TTC549 (cell line): ENCODE measurements at regions not wholly inside any gene's neighbourhood (a gene's known extent, or its start where the extent isn't known, plus 50 kb on each side); places are given as distances from the start of the nearest gene placed in this dataset.
"Not testable (repeated sequence)": the region's sequence is repeated elsewhere in the genome, so short reads cannot be mapped to it uniquely, and the experiment has no call there.

Experiments
- FAIRE-seq: peaks from 2 replicates; lab custom pipeline; 2012; peaks lifted over from hg19 to GRCh38; lab: Jason Lieb, UNC

GRCh38 chr5:40453689-40454088 lies 226.0 kb upstream of the PTGER4 start:
- no peak for FAIRE-seq

- FAIRE-seq, result no peak
Measured at GRCh38 chr5:40452874-40453624, 226.7 kb upstream of the PTGER4 start.

GRCh38 chr5:40447438-40447837 lies 232.3 kb upstream of the PTGER4 start:
- FAIRE-seq, result no peak

- FAIRE-seq, result no peak
Measured at GRCh38 chr5:40446910-40447309, 232.8 kb upstream of the PTGER4 start.

- no peak for FAIRE-seq
Measured at GRCh38 chr5:40442346-40442745, 237.4 kb upstream of the PTGER4 start.

- FAIRE-seq, result no peak
Measured at GRCh38 chr5:40441733-40442132, 238.0 kb upstream of the PTGER4 start.

- no peak for FAIRE-seq
Measured at GRCh38 chr5:40440746-40441145, 239.0 kb upstream of the PTGER4 start.

- not testable (repeated sequence) for FAIRE-seq
Measured at GRCh38 chr5:40439103-40439502, 240.6 kb upstream of the PTGER4 start.

GRCh38 chr5:40438646-40439045 lies 241.1 kb upstream of the PTGER4 start:
- FAIRE-seq, result not testable (repeated sequence)

- no peak for FAIRE-seq
Measured at GRCh38 chr5:40437452-40437861, 242.3 kb upstream of the PTGER4 start.

- no peak for FAIRE-seq
Measured at GRCh38 chr5:40436535-40437237, 243.0 kb upstream of the PTGER4 start.

GRCh38 chr5:40435706-40436105 lies 244.0 kb upstream of the PTGER4 start:
- FAIRE-seq, result not testable (repeated sequence)

- FAIRE-seq, result no peak
Measured at GRCh38 chr5:40432836-40433235, 246.9 kb upstream of the PTGER4 start.

- FAIRE-seq, result no peak
Measured at GRCh38 chr5:40431734-40432133, 248.0 kb upstream of the PTGER4 start.

GRCh38 chr5:40430101-40430710 lies 249.5 kb upstream of the PTGER4 start:
- no peak for FAIRE-seq

- FAIRE-seq, result no peak
Measured at GRCh38 chr5:40429258-40430100, 250.2 kb upstream of the PTGER4 start.

- no peak for FAIRE-seq
Measured at GRCh38 chr5:40428815-40429214, 250.9 kb upstream of the PTGER4 start.

- FAIRE-seq, result no peak
Measured at GRCh38 chr5:40428126-40428525, 251.6 kb upstream of the PTGER4 start.

- FAIRE-seq, result not testable (repeated sequence)
Measured at GRCh38 chr5:40417046-40417810, 262.5 kb upstream of the PTGER4 start.

GRCh38 chr5:40416588-40416987 lies 263.1 kb upstream of the PTGER4 start:
- FAIRE-seq, result no peak

GRCh38 chr5:40416098-40416497 lies 263.6 kb upstream of the PTGER4 start:
- FAIRE-seq, result no peak

- FAIRE-seq, result no peak
Measured at GRCh38 chr5:40414922-40415321, 264.8 kb upstream of the PTGER4 start.
